ENCODE measurements at regions not wholly inside any gene's neighbourhood (a gene's known extent, or its start where the extent isn't known, plus 50 kb on each side); places are given as distances from the start of the nearest gene placed in this dataset.

- TF ChIP-seq CTCF (IDR thresholded peaks at IDR 0.05) (no peak), POLR2A (IDR thresholded peaks at IDR 0.05) (no peak)
Observed at GRCh38 chr15:72932472-72932871, 119.8 kb upstream of the NEO1 start.
